PC-9 (cell line): ENCODE measurements at regions not wholly inside any gene's neighbourhood (a gene's known extent, or its start where the extent isn't known, plus 50 kb on each side); places are given as distances from the start of the nearest gene placed in this dataset.
A peak's percentile ranks its signal among the peaks of the same experiment; 100 is the strongest.

ENCODE experiments used
- BruUV-seq: library from RNA; stranded (reverse); fragments of 400-500 nt; replicated peaks from 2 replicates; lab custom pipeline; 2021; lab: Mats Ljungman, UMichigan
- CTCF ChIA-PET: fragments of 300-600 bp; sonication (Branson Sonifier 250); formaldehyde crosslinking; loops from one replicate; lab custom pipeline; 2022; ENCODE audit warnings: antibody characterized with exemption; lab: Charles Lee
- POLR2A ChIA-PET: fragments of 300-600 bp; sonication (Branson Sonifier 250); formaldehyde crosslinking; loops from one replicate; lab custom pipeline; 2022; ENCODE audit warnings: antibody characterized with exemption; ENCODE audit not compliant: unreplicated experiment; lab: Charles Lee
- DNase-seq, 2 experiments: peaks; one replicate each; pipeline versions ENCODE4 v3.0.0 to v3.0.0-alpha.2; 2015 to 2022; ENCODE audit warnings: mixed read lengths in 1 of 2
- H2AFZ ChIP-seq: fragments of 200-600 bp; sonication (generic); 2 replicates; pipeline ENCODE4 v1.8.1; 2017; ENCODE audit warnings: antibody characterized with exemption
- H3F3A ChIP-seq: fragments of 200-600 bp; sonication (generic); 2 replicates; pipeline ENCODE4 v1.8.1; 2017; ENCODE audit warnings: antibody characterized with exemption, mild to moderate bottlenecking, low read depth; ENCODE audit not compliant: insufficient read depth
- H3K27ac ChIP-seq: fragments of 200-600 bp; sonication (generic); 2 replicates; pipeline ENCODE4 v1.6.1; 2016; ENCODE audit warnings: mixed run types
- H3K27me3 ChIP-seq: fragments of 200-600 bp; sonication (generic); 2 replicates; pipeline ENCODE4 v1.6.1; 2016; ENCODE audit warnings: low read depth, mixed run types; ENCODE audit not compliant: insufficient read depth
- H3K36me3 ChIP-seq: fragments of 200-600 bp; sonication (generic); 2 replicates; pipeline ENCODE4 v1.6.1; 2016; ENCODE audit warnings: low read depth, mixed run types
- H3K4me1 ChIP-seq: fragments of 200-600 bp; sonication (generic); replicated peaks from 2 replicates; pipeline ENCODE4 v1.6.1; 2016; ENCODE audit warnings: mixed run types; ENCODE audit not compliant: insufficient read depth
- H3K4me2 ChIP-seq: fragments of 200-600 bp; sonication (generic); 2 replicates; pipeline ENCODE4 v1.6.1; 2017; ENCODE audit warnings: mixed run types
- H3K4me3 ChIP-seq: fragments of 200-600 bp; sonication (generic); 2 replicates; pipeline ENCODE4 v1.6.1; 2016; ENCODE audit warnings: mixed run types
- H3K79me2 ChIP-seq: fragments of 200-600 bp; sonication (generic); 2 replicates; pipeline ENCODE4 v1.6.1; 2017; ENCODE audit warnings: low read depth, mixed run types
- H3K9me2 ChIP-seq: fragments of 200-600 bp; sonication (generic); 2 replicates; pipeline ENCODE4 v1.8.1; 2017; ENCODE audit warnings: mild to moderate bottlenecking; ENCODE audit not compliant: insufficient read depth
- H3K9me3 ChIP-seq: fragments of 200-600 bp; sonication (generic); 2 replicates; pipeline ENCODE4 v1.8.1; 2016; ENCODE audit warnings: low read depth; ENCODE audit not compliant: insufficient read depth
- H4K20me1 ChIP-seq: fragments of 200-600 bp; sonication (generic); 2 replicates; pipeline ENCODE4 v1.8.1; 2017; ENCODE audit not compliant: insufficient read depth
- CTCF ChIP-seq: fragments of 200-600 bp; sonication (generic); conservative IDR thresholded peaks from 2 replicates; pipeline ENCODE4 v1.6.1; 2017; ENCODE audit warnings: mixed run types, antibody characterized with exemption, mild to moderate bottlenecking, moderate library complexity
- EZH2 ChIP-seq: fragments of 200-600 bp; sonication (generic); IDR thresholded peaks from 2 replicates; pipeline ENCODE4 v1.8.0; 2017; ENCODE audit warnings: antibody characterized with exemption, low read depth
- intact Hi-C: fragments of 100-400 bp; cut with micrococcal nuclease; formaldehyde crosslinking; loops from one replicate; pipeline ENCODE4 v1.10.0; 2022; ENCODE audit not compliant: unreplicated experiment

- POLR2A ChIA-PET: no interaction called here
- no TSS peak for BruUV-seq
- TF ChIP-seq CTCF: peak; percentile 86
- TF ChIP-seq EZH2: no peak
- no peak overlapping the region for H2AFZ ChIP-seq
- no peaks in the 10 kb centered on the region for H3K27me3 ChIP-seq
- no peak overlapping the region for H3K4me3 ChIP-seq
- DNase-seq: peak in 1 of 2 experiments; percentile 19
- H3K9me2 ChIP-seq: no peaks in the 10 kb centered on the region
- H3K4me1 ChIP-seq: no peaks in the 10 kb centered on the region
- H4K20me1 ChIP-seq: no peaks in the 10 kb centered on the region
- CTCF ChIA-PET: no interaction called here
- intact Hi-C loops: no loop called here
- no peaks in the 10 kb centered on the region for H3K79me2 ChIP-seq
- no peaks in the 10 kb centered on the region for H3F3A ChIP-seq
- no peaks in the 10 kb centered on the region for H3K36me3 ChIP-seq
- H3K27ac ChIP-seq: no peak overlapping the region
- no peak overlapping the region for H3K4me2 ChIP-seq
- 0 out of 2 replicates have a peak, but pooled peaks cover 4% of the 10 kb centered on the region for H3K9me3 ChIP-seq
Observed at GRCh38 chr5:45796959-45797553, 100.9 kb upstream of the HCN1 start.

GRCh38 chr5:45795458-45795857 lies 99.3 kb upstream of the HCN1 start:
- H3K4me2 ChIP-seq: no peak overlapping the region
- no peak for DNase-seq
- H3K9me3 ChIP-seq: 0 out of 2 replicates have a peak, but pooled peaks cover 4% of the 10 kb centered on the region
- no peaks in the 10 kb centered on the region for H3K9me2 ChIP-seq
- no peaks in the 10 kb centered on the region for H4K20me1 ChIP-seq
- H2AFZ ChIP-seq: no peak overlapping the region
- no peaks in the 10 kb centered on the region for H3F3A ChIP-seq
- no TSS peak for BruUV-seq
- no peak overlapping the region for H3K4me3 ChIP-seq
- H3K4me1 ChIP-seq: no peaks in the 10 kb centered on the region
- H3K79me2 ChIP-seq: no peaks in the 10 kb centered on the region
- POLR2A ChIA-PET: no interaction called here
- CTCF ChIA-PET: no interaction called here
- no peak for TF ChIP-seq CTCF
- TF ChIP-seq EZH2: no peak
- H3K27me3 ChIP-seq: no peaks in the 10 kb centered on the region
- intact Hi-C loops: no loop called here
- no peak overlapping the region for H3K27ac ChIP-seq
- no peaks in the 10 kb centered on the region for H3K36me3 ChIP-seq

- Histone ChIP-seq H3K79me2 (no peaks in the 10 kb centered on the region), H3K4me1 (no peaks in the 10 kb centered on the region), H3F3A (no peaks in the 10 kb centered on the region), H2AFZ (no peak overlapping the region), H3K4me3 (no peak overlapping the region), H3K9me3 (0 out of 2 replicates have a peak, but pooled peaks cover 4% of the 10 kb centered on the region), H3K27me3 (no peaks in the 10 kb centered on the region), H4K20me1 (no peaks in the 10 kb centered on the region), H3K27ac (no peak overlapping the region), H3K4me2 (no peak overlapping the region), H3K9me2 (no peaks in the 10 kb centered on the region), H3K36me3 (no peaks in the 10 kb centered on the region)
- ChIA-PET CTCF (no interaction called here), POLR2A (no interaction called here)
- TF ChIP-seq EZH2 (no peak), CTCF (no peak)
- intact Hi-C loops: no loop called here
- no TSS peak for BruUV-seq
- no peak for DNase-seq
Observed at GRCh38 chr5:45793638-45794532, 97.7 kb upstream of the HCN1 start.
